HG02763 (cell line): ENCODE measurements at regions not wholly inside any gene's neighbourhood (a gene's known extent, or its start where the extent isn't known, plus 50 kb on each side); places are given as distances from the start of the nearest gene placed in this dataset.
"Not testable (repeated sequence)": the region's sequence is repeated elsewhere in the genome, so short reads cannot be mapped to it uniquely, and the experiment has no call there.

Experiments
- ATAC-seq: cut with Tn5 transposase; IDR thresholded peaks from one replicate; pipeline ENCODE4 v1.9.1; 2021; ENCODE audit warnings: mild to moderate bottlenecking, moderate library complexity; ENCODE audit not compliant: unreplicated experiment

DNA sequence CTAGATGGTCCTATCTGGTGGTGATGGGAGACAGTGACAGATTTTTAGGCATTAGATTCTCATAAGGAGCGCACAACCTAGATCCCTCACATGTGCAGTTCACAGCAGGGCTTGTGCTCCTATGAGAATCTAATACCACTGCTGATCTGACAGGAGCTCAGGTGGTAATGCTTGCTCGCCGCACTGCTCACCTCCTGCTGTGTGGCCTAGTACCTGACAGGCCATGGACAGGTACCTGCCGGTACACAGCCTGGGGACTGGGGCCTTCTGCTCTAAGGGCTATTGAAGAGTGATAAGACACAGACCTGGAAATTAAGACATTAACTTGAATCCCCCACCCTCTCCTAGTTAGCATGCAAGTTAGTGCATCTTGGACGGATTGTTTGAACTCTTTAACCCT is 64.4 kb downstream of the KLRB1 start:
- ATAC-seq: not testable (repeated sequence)

DNA sequence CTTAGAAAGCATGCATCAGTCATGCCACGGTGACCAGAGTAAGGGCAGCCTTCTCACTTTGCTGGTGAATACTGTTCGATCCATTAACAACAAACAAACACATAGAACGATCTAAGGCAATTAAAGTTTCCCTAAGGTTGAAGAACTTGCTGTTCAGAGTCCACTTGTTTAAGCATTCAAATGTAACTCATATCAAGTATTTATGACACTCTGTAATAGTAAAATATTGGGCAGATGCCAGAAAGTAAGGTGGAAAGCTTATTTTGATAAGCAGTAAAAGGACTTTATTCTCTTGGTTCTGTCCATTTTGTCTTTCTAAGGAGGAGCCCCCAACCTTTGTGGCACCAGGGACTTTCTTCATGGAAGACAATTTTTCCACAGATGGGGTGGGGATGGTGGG is 64.9 kb downstream of the KLRB1 start:
- not testable (repeated sequence) for ATAC-seq

DNA sequence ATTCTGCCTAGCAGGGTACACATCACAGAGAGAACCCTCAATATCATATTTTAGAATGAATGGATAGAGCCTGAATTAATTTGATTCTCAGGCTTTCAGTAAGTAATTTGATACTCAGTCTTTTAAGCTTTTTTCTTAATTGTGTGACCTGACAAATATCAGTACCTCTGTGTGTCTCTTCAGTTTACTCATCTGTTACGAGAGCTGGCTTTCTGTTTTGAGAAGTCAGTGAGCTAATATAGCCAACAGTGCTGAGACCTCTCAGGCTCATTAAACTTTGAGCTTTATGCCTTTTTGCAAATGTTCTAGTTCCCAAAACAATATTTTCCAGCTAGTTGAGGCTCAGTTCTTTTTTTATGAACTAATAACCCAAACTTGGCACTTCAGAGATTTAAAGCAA is 91.8 kb downstream of the KLRB1 start:
- not testable (repeated sequence) for ATAC-seq

DNA sequence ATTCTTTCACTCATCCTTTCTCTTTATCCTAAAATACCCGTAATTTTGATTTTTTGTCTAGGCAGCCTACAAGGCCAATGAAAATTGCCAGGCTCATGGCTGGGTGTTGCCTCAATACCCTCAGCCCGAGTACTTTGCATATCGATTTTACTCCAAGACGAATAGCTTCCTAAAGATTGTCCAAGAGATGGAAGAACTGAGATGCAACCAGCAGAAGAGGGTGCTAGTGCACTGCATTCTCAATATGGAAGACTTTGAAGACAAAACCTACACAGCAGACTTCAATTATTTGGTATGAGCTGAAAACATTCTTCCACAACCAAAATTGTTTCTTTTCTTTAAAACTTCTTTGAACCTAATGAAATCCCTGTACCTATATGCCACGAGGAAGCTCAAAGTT is 95.0 kb downstream of the KLRB1 start:
- not testable (repeated sequence) for ATAC-seq

DNA sequence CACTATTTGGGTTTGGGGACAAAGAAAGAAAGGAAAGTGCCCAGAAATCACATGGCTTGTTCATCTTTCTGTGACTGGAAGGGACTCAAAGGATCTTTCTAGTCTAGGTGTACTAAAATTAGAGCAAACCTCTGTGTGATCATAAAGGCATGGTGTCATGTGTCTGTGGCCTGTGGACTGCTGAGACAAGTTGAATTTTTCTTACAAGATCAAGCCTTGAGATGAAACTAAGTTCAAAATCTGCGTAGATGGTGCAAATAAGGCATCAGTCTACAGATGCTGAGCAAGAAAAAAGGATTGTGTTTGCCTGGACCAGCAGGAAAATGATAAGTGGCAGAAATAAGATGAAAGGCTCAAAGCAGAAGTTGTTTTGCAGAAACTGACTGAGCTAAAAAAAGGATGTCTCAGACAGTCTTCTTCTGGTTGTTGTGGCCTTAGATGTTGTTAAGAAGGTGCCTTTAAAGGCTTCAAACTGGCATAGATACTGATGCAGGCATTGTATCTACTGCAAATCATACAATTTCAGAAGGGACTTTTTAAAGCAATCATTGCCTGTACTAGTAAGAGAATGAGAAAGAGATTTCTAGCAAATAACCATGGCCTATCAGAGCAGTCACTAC is 97.2 kb downstream of the KLRB1 start:
- ATAC-seq: not testable (repeated sequence)

DNA sequence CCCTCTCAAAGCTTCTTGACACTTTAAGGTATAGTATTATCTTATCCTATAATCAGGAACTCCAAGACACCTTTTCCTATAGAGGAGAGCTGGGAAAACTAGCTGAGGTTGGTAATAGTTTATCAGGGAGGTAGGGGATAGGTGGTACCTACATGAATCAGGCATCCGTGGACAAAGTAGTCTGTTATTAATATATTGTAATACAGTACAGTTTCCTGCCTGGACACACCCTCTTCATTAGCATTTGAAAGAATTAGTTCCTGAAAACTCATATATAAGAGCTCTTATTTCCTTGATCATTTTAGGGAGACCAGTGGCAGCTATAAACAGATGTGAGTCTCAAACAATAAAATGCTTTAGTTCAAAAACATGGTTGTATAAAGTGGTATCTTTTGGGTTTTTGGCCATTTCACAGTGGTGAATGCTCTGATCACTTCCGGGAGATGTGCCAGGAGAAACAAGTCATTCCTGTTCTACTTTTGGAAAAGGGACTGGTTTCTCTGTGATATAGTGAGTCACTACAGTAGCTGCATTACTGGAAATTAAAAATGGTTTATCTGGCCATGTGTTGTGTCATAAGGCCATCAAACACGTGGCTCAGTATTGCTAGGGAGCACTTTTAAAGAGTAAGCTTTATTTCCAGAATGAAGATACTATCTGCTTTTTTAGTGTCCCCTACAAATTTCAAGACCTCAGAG is 98.1 kb downstream of the KLRB1 start:
- ATAC-seq: no peak

DNA sequence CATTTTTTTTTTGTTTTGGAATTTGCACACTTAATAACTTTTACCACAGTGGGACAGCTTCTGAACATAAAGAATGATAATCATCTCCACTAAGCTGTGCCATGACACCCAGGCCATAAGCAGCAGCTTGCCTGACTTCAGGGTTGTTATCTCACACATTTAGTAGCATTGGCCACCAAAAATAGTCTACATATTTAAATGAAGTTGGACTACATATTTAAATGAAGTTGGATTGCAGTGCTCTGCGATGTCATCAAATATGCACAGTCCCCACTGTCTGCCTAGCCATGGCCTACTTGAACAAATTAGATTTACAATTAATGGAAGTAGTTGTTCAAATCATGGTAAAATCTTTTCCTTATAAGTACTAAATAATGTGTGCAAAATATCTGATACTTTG is 101.0 kb downstream of the KLRB1 start:
- ATAC-seq: no peak

DNA sequence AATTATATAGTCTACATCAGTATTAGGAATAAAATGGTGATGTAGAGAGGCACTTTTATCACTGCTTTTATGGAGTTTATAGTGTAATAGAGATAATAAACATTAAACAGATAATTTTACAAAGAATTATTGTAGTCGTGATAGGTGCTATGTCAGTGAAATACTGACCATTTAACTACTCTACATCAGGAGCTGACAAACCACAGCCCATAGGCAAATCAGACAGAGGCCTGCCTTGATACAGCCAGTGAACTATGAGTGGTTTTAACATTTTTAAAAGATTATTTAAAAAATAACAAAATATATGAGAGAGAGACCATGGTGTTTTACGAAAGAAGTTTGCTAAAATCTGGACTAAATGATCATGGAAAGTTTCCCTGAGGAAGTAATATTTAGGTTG is 104.3 kb downstream of the KLRB1 start:
- not testable (repeated sequence) for ATAC-seq

DNA sequence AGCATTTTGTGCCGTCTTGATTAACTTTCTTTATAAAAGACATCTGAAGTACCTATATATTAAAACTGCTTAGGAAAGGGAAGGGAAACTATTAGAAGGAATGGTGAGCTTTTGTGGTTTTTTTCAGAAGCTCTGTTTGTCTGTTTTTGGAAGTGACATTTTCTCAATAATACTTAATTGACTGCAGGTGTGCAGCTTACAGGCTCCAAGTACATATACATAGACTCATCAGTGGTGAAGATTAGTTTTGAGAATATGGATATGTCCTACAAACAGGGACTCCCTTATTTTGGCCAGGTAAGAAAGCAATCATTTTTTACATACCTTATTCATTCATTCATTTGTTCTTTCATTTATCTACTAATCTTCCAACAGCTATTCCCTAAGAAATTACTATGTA is 104.9 kb downstream of the KLRB1 start:
- not testable (repeated sequence) for ATAC-seq

DNA sequence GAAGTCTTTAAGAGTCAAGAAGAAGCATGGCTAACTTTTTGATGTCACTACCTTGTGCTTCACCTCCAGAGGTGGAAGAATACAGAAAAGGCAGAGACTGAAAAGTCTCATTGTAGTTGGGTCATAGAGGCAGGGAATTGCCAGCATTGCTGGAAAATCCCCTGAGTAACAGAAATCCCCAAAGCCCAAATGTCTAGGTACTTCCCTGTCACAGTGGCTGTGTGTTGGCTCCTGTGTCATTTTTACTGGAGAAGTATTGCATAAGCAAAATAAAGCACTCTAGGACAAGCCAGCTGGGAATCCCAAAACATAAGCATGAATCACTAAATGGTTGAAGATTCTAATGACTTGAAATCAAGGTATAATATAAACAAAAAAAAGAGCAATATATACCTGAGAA is 114.4 kb downstream of the KLRB1 start:
- ATAC-seq: not testable (repeated sequence)

DNA sequence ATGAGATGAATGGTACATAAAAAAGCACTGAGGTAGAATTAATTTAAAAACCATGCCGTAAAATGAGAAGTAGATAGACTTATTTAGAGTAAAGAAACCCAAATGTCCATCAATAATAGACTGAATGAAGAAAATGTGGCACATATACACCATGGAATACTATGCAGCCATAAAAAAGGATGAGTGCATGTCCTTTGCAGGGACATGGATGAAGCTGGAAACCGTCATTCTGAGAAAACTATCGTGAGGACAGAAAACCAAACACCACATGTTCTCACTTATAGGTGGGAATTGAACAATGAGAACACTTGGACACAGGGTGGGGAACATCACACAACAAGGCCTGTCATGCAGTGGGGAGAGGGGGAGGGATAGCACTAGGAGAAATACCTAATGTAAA is 126.4 kb downstream of the KLRB1 start:
- not testable (repeated sequence) for ATAC-seq

DNA sequence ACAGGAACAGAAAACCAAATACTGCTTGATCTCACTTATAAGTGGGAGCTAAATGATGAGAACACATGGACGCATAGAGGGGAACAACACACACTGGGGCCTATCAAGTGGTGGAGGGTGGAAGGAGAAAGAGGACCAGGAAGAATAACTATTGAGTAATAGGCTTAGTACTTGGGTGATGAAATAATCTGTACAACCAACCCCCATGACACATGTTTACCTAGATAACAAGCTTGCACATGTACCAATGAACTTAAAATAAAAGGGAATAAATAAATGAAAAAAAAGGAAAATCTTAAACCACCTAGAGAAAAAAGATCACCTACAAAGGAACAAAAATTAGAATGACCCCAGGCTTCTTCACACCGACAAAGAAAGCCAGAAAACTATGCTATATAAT is 133.5 kb downstream of the KLRB1 start:
- not testable (repeated sequence) for ATAC-seq

DNA sequence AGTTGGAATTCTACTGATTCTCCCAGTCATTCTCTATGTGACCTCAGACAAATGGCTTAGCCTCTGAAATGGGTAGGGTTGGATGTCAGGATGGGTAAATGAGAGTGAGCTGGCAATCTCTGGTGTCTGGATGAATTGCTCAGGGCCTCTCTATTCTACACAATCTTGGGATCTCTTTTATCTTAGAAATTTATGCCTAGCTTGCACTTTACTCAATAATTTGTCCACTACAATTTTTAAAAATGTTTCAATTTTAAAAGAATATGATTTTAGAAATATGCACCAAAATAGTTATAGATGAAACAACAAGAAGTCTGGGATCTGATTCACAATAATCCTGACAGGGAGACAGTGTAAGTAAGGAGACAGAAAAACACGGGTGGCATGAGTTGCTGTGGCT is 134.1 kb downstream of the KLRB1 start:
- ATAC-seq: not testable (repeated sequence)

DNA sequence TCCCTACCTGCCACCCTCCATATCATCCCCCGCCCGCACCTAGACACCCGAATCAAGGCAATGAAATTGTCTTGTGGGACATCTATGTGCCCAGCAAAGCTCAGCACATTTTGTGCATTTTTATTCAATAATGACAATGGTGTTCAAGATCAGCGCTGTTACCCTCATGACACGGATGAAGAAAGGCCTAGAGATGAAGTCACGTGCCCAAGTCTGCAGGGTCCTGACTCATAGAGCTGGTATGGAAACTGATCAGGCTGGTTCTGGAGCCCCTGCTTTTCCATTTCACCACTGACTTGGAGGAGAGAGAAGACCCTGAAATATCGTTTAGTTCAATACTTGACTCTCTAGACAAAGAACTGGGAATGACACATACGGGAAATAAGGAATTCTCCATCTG is 136.2 kb downstream of the KLRB1 start:
- ATAC-seq: not testable (repeated sequence)

DNA sequence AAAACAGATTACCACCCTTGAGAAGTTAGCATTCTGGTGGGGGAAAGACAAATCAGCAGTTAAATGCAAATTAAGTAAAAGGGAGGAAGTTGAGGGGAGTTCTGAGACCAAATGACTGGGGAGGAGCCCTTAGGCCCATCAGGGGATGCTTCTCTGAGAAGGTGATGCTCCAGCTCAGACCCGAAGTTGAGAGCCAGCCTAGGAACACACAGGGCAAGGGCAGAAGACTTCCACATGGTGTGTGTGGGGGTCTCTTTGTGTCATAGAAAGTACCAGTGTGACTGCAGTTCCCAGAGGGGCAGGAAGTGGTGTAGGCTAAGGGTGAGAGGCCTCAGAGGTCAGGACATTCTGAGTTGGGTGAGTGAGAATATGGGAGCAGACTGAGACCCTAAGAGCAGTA is 137.3 kb downstream of the KLRB1 start:
- not testable (repeated sequence) for ATAC-seq

DNA sequence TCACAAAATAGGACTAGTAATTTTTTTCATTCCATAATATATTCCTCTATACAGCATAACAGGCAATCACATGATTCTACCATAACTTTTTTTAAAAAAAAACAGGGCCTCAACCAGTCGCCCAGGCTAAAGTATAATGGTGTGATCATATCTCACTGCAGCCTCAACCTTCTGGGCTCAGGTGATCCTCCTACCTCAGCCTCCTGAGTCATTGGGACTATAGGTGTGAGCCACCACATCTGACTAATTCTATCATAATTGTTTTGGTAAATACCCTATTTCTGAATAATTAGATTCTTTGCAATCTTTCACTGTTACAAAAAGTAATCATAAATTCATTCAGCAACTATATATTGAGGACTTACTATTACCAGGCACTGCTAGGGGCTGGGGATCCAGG is 137.8 kb downstream of the KLRB1 start:
- ATAC-seq: not testable (repeated sequence)

DNA sequence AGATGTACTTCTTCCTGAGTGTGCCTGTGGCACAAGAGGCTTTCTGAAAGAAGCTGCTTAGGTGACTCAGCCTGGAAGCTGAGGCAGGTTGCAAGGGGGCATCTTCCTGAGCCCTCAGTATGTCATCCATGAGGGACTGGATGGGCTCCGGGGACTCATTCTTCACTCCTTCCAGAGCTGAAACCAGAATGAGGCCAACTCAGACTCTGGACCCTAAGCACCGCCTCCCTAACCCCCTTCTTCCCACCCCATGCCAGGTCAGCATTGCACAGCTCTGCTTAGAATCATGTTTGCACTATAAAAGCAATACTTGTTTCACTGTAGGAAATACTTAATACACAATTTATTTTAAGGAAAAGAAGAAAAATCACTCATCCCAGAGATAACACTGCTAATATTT is 138.3 kb downstream of the KLRB1 start:
- ATAC-seq: not testable (repeated sequence)

DNA sequence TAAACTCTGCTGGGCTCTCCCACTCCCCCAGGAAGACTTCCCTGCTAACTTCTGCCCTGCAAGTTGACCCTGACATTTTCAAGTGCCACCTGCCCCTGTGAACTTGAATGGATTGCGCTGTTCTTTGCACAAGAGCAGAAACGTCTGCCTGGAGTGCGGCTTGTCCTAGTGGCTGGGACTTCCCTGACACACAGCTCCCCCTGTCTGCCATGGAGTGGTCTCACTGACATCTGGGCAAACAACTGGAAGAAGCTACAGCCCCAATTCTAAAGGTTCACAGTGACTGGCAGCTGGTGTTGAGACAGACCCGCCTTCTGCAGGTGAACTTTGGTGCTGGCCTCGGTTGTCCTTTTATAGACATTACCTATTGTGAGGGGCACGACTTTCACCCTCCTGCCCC is 138.7 kb downstream of the KLRB1 start:
- ATAC-seq: not testable (repeated sequence)

DNA sequence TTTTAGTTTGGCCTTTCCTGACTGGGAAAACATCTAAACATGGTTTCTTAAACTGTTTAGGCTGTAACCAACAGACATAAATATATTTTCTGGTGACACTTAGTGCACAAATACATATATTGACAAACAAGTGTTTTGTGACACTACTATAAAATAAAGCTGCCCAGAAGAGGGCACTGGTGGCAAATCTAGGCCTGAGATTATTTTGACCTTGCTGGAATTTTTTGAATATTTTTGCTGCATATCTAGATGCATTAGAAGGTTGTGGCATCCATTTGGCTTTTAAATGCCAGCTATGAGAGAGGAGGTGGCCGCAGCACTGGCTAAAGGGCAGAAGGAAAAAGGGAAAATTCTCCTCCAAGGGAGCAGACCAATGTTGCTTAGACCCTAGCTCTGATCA is 139.6 kb downstream of the KLRB1 start:
- ATAC-seq: not testable (repeated sequence)

DNA sequence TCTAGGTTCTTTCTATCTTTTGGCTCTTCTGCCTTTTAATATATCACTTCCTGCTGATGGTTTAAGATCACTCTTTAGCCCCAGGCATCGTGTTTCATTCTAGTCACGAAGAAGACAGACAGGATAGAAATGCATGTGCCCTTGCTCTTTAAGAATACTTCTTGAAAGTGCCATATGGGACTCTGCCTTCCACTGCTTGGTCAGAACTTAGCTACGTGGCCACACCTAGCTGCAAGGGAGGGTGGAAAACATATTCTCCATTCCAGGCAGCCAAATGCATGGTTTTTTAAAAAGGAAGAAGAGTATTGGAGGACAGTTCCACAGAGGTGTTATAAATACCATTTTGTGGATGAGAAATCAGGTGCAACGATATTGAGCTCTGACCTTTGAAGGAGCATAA is 143.3 kb downstream of the KLRB1 start:
- ATAC-seq: no peak

DNA sequence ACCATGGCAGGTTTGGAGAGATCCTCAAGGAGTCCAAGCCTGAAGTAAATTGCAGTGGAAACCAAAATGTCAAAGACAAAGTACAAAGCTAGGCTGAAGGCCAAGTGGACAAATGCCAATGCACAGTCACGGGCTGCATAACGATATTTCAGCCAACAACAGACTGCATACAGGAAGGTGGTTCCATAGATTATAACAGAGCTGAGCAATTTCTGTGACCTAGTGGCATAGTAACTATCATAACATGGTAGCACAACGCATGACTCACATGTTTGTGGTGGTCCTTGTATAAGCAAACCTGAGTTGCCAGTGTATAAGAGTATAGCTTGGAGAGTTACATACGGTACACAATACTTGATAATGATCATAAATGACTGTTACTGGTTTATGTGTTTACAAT is 152.2 kb downstream of the KLRB1 start:
- ATAC-seq: not testable (repeated sequence)

DNA sequence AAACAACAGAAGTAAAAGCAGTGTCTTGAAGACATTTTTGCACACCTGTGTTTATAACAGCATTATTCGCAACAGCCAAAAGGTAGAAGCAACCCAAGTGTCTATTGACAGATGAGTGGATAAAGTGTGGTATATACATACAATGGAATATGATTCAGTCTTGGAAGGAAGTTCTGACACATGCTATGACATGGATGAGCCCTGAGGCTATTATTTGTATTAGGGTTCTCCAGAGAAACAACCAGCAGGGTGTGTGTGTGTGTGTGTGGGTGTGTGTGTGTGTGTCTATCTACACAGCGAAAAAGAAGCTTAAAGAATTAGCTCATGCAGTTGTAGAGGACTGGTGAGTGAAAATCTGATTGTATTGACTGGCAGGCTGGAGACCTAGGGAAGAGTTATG is 153.7 kb downstream of the KLRB1 start:
- not testable (repeated sequence) for ATAC-seq

DNA sequence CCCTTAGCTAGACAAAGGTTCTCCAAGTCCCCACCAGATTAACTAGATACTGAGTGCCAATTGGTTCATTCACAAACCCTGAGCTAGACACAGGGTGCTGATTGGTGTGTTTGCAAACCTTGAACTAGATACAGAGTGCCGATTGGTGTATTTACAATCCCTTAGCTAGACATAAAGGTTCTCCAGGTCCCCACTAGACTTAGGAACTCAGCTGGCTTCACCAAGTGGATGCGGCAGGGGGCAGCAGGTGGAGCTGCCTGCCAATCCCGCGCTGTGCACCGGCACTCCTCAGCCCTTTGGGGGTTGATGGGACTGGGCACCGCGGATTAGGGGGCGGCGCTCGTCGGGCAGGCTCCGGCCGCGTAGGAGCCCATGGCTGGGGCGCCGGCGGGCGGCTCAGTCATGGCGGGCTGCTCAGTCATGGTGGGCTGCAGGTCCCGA is 157.6 kb downstream of the KLRB1 start:
- ATAC-seq: not testable (repeated sequence)
